H9 (cell line): ENCODE measurements at regions not wholly inside any gene's neighbourhood (a gene's known extent, or its start where the extent isn't known, plus 50 kb on each side); places are given as distances from the start of the nearest gene placed in this dataset.

Experiments used
- DNase-seq: peaks from one replicate; pipeline ENCODE4 v3.0.0-alpha.2; 2017
- H2AFZ ChIP-seq: one replicate; pipeline ENCODE4 v1.6.1; 2013; ENCODE audit warnings: mild to moderate bottlenecking, low read length, control low read depth, moderate library complexity
- H2AK5ac ChIP-seq: 2 replicates; pipeline ENCODE4 v1.6.1; 2013; ENCODE audit warnings: low read length, control low read depth, mixed read lengths; ENCODE audit not compliant: insufficient read length
- H2BK120ac ChIP-seq: one replicate; pipeline ENCODE4 v1.6.1; 2013; ENCODE audit warnings: low read depth, mild to moderate bottlenecking, low read length, control low read depth, inconsistent platforms; ENCODE audit not compliant: poor library complexity, severe bottlenecking
- H2BK12ac ChIP-seq: 2 replicates; pipeline ENCODE4 v1.6.1; 2013; ENCODE audit warnings: low read length, control low read depth, mixed read lengths, low read depth; ENCODE audit not compliant: insufficient read length
- H2BK15ac ChIP-seq: 2 replicates; pipeline ENCODE4 v1.6.1; 2013; ENCODE audit warnings: low read depth, low read length, control low read depth
- H2BK20ac ChIP-seq: one replicate; pipeline ENCODE4 v1.6.1; 2013; ENCODE audit warnings: low read depth, mild to moderate bottlenecking, low read length, control low read depth, inconsistent platforms; ENCODE audit not compliant: poor library complexity, severe bottlenecking
- H2BK5ac ChIP-seq: 2 replicates; pipeline ENCODE4 v1.6.1; 2013; ENCODE audit warnings: low read length, control low read depth, mixed read lengths; ENCODE audit not compliant: insufficient read length
- H3K14ac ChIP-seq: 2 replicates; pipeline ENCODE4 v1.6.1; 2013; ENCODE audit warnings: low read length, control low read depth; ENCODE audit not compliant: insufficient read depth
- H3K18ac ChIP-seq: 2 replicates; pipeline ENCODE4 v1.6.1; 2013; ENCODE audit warnings: low read depth, mild to moderate bottlenecking, mixed read lengths, low read length, control low read depth; ENCODE audit not compliant: insufficient read length
- H3K23ac ChIP-seq: 2 replicates; pipeline ENCODE4 v1.6.1; 2013; ENCODE audit warnings: low read length, control low read depth, mixed read lengths, low read depth; ENCODE audit not compliant: insufficient read length
- H3K23me2 ChIP-seq: 2 replicates; pipeline ENCODE4 v1.6.1; 2013; ENCODE audit warnings: low read depth, mild to moderate bottlenecking, mixed read lengths, low read length, control low read depth; ENCODE audit not compliant: insufficient read length, poor library complexity, severe bottlenecking
- H3K27ac ChIP-seq: 2 replicates; pipeline ENCODE4 v1.5.1; 2013; ENCODE audit warnings: low read length, control low read depth, mixed read lengths, low read depth; ENCODE audit not compliant: insufficient read length
- H3K27me3 ChIP-seq: 2 replicates; pipeline ENCODE4 v1.6.1; 2013; ENCODE audit warnings: low read length, control low read depth, inconsistent platforms; ENCODE audit not compliant: insufficient read depth
- H3K4ac ChIP-seq: 2 replicates; pipeline ENCODE4 v1.6.1; 2013; ENCODE audit warnings: low read depth, mild to moderate bottlenecking, control low read depth, inconsistent platforms, low read length, moderate library complexity
- H3K4me1 ChIP-seq: 2 replicates; pipeline ENCODE4 v1.6.1; 2013; ENCODE audit warnings: low read length, control low read depth, inconsistent platforms; ENCODE audit not compliant: insufficient read depth
- H3K4me2 ChIP-seq: 2 replicates; pipeline ENCODE4 v1.6.1; 2013; ENCODE audit warnings: low read length, control low read depth, mixed read lengths; ENCODE audit not compliant: insufficient read length, insufficient read depth
- H3K56ac ChIP-seq: 2 replicates; pipeline ENCODE4 v1.6.1; 2013; ENCODE audit warnings: low read depth, mild to moderate bottlenecking, mixed read lengths, low read length, control low read depth; ENCODE audit not compliant: insufficient read length
- H3K79me1 ChIP-seq: 2 replicates; pipeline ENCODE4 v1.6.1; 2013; ENCODE audit warnings: low read depth, mild to moderate bottlenecking, moderate library complexity, low read length, control low read depth, inconsistent platforms; ENCODE audit not compliant: insufficient read depth, poor library complexity, severe bottlenecking
- H3K79me2 ChIP-seq: 2 replicates; pipeline ENCODE4 v1.6.1; 2013; ENCODE audit warnings: low read length, control low read depth, inconsistent platforms; ENCODE audit not compliant: insufficient read depth
- H3K9ac ChIP-seq: 2 replicates; pipeline ENCODE4 v1.6.1; 2013; ENCODE audit warnings: low read length, control low read depth, mixed read lengths; ENCODE audit not compliant: insufficient read length; ENCODE audit errors: extremely low read depth
- H3K9me3 ChIP-seq: one replicate; pipeline ENCODE4 v1.6.1; 2013; ENCODE audit warnings: low read depth, low read length, inconsistent platforms; ENCODE audit not compliant: control insufficient read depth
- H3T11ph ChIP-seq: one replicate; pipeline ENCODE4 v1.6.1; 2013; ENCODE audit warnings: mild to moderate bottlenecking, low read length, control low read depth, inconsistent platforms
- H4K20me1 ChIP-seq: one replicate; pipeline ENCODE4 v1.6.1; 2013; ENCODE audit not compliant: control insufficient read depth, insufficient read length, insufficient read depth
- H4K5ac ChIP-seq: 2 replicates; pipeline ENCODE4 v1.6.1; 2013; ENCODE audit warnings: low read depth, mild to moderate bottlenecking, mixed read lengths, low read length, control low read depth; ENCODE audit not compliant: insufficient read length
- H4K8ac ChIP-seq: replicated peaks from 2 replicates; pipeline ENCODE4 v1.6.1; 2013; ENCODE audit warnings: low read length, control low read depth, mixed read lengths, low read depth; ENCODE audit not compliant: insufficient read length
- H4K91ac ChIP-seq: 2 replicates; pipeline ENCODE4 v1.6.1; 2013; ENCODE audit warnings: low read depth, mild to moderate bottlenecking, moderate library complexity, mixed read lengths, low read length, control low read depth; ENCODE audit not compliant: insufficient read length
- H3K27ac Mint-ChIP-seq, 3 experiments: 2 replicates in 2 of 3; 3 replicates in 1 of 3; pipeline ENCODE4 v1.8.0; 2020 to 2021; ENCODE audit warnings: mixed read lengths in 3 of 3, mild to moderate bottlenecking in 1 of 3, moderate library complexity in 1 of 3
- H3K27me3 Mint-ChIP-seq: 2 replicates; pipeline ENCODE4 v1.8.0; 2021; ENCODE audit warnings: low read depth, mild to moderate bottlenecking, moderate library complexity, mixed read lengths
- H3K36me3 Mint-ChIP-seq, 3 experiments: 2 replicates in 2 of 3; 3 replicates in 1 of 3; pipeline ENCODE4 v1.8.0; 2020 to 2021; ENCODE audit warnings: low read depth in 3 of 3, mixed read lengths in 3 of 3; ENCODE audit not compliant: insufficient read depth in 1 of 3
- H3K4me1 Mint-ChIP-seq, 2 experiments: 2 replicates each; pipeline ENCODE4 v1.8.0; 2020; ENCODE audit warnings: mixed read lengths in 2 of 2
- H3K4me3 Mint-ChIP-seq, 2 experiments: 2 replicates in 1 of 2; 3 replicates in 1 of 2; pipeline ENCODE4 v1.8.0; 2020 to 2021; ENCODE audit warnings: mild to moderate bottlenecking in 2 of 2, mixed read lengths in 2 of 2, moderate library complexity in 1 of 2
- H3K9me3 Mint-ChIP-seq, 2 experiments: 2 replicates in 1 of 2; 3 replicates in 1 of 2; pipeline ENCODE4 v1.8.0; 2020; ENCODE audit warnings: mild to moderate bottlenecking in 2 of 2, mixed read lengths in 2 of 2, moderate library complexity in 1 of 2
- CTCF ChIP-seq: fragments of 200-600 bp; sonication (generic); conservative IDR thresholded peaks from 3 replicates; pipeline ENCODE4 v1.8.0; 2021; ENCODE audit warnings: antibody characterized with exemption, mild to moderate bottlenecking
- WGBS: extraction: QIAGEN DNeasy Blood & Tissue Kit; methylation state at CpG from one replicate; pipeline ENCODE4 v1.1.7; 2013; ENCODE audit warnings: missing lambda C conversion rate, low lambda C conversion rate, mixed read lengths; ENCODE audit not compliant: insufficient read length; ENCODE audit errors: extremely low coverage; 5-methylcytosine and 5-hydroxymethylcytosine counted together

GRCh38 chr12:68477906-68478305 lies 132.8 kb upstream of the RAP1B start:
- Mint-ChIP-seq H3K9me3 (peaks cover 4 to 8% of the 10 kb centered on the region in 2 experiments; a peak in 3 of 5 replicates), H3K27ac (no peak overlapping the region), H3K36me3 (peaks cover 0 to 3% (median 0%) of the 10 kb centered on the region in 3 experiments; a peak in 3 of 7 replicates), H3K27me3 (no peaks in the 10 kb centered on the region), H3K4me3 (no peak overlapping the region), H3K4me1 (peaks cover 0 to 5% of the 10 kb centered on the region in 2 experiments; a peak in 1 of 4 replicates)
- Histone ChIP-seq H3K9me3 (no peaks in the 10 kb centered on the region), H2BK5ac (no peak overlapping the region), H4K91ac (no peak overlapping the region), H3K4ac (no peak overlapping the region), H3K79me1 (no peaks in the 10 kb centered on the region), H3K23ac (no peak overlapping the region), H3K9ac (no peak overlapping the region), H3K27me3 (no peaks in the 10 kb centered on the region), H3K56ac (no peak overlapping the region), H2BK120ac (no peak overlapping the region), H3K23me2 (no peaks in the 10 kb centered on the region), H3K27ac (no peak overlapping the region), H2BK15ac (no peak overlapping the region), H3K14ac (no peak overlapping the region), H4K5ac (no peak overlapping the region), H3K79me2 (no peaks in the 10 kb centered on the region), H3K4me1 (no peaks in the 10 kb centered on the region), H4K8ac (no peak overlapping the region), H3T11ph (no peak overlapping the region), H2BK12ac (no peak overlapping the region), H2BK20ac (no peak overlapping the region), H3K18ac (no peak overlapping the region), H4K20me1 (no peaks in the 10 kb centered on the region), H3K4me2 (no peak overlapping the region), H2AK5ac (no peak overlapping the region), H2AFZ (no peak overlapping the region)
- no peak for DNase-seq
- no peak for TF ChIP-seq CTCF
- whole genome bisulfite sequencing = no CpG with 5 or more reads among the region's 5 CpGs
